ENCODE measurements at regions not wholly inside any gene's neighbourhood (a gene's known extent, or its start where the extent isn't known, plus 50 kb on each side); places are given as distances from the start of the nearest gene placed in this dataset.

DNA sequence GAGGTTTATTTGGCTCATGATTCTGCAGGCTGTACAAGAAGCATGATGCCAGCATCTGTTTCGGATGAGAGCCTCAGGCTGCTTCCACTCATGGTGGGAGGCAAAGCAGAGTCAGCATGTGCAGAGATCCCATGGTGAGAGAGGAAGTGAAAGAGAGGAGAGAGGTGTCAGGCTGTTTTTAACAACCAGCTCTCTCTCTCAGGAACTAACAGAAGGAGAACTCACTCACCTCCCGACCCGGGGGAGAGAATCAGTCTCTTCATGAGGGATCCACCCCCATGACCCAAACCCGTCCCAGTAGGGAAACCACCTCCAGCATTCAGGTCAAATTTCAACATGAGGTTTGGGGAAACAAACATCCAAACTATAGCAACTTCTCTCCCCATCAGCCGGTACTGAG lies 187.7 kb downstream of the ENC1 start:
- TF ChIP-seq CTCF (conservative IDR thresholded peaks at IDR 0.05; ENCODE audit: low read length) (no peak), EZH2phosphoT487 (IDR thresholded peaks at IDR 0.05; ENCODE audit: borderline replicate concordance) (no peak)

Measured in Loucy (cell line).